CD14-positive monocyte (primary cell): ENCODE measurements at regions not wholly inside any gene's neighbourhood (a gene's known extent, or its start where the extent isn't known, plus 50 kb on each side); places are given as distances from the start of the nearest gene placed in this dataset.

Source experiments
- DNase-seq, 3 donors: peaks; one replicate each; pipeline ENCODE4 v3.0.0-alpha.2; 2011 to 2022
- H2AFZ ChIP-seq: 2 replicates; pipeline ENCODE4 v1.6.0; 2012; ENCODE audit warnings: mild to moderate bottlenecking, low read depth, low read length, inconsistent platforms; ENCODE audit not compliant: insufficient read depth, poor library complexity, severe bottlenecking
- H3K27ac ChIP-seq, 2 donors: 1 replicate in 1 of 2; 2 replicates in 1 of 2; pipeline ENCODE4 v1.5.1; 2012 to 2013; ENCODE audit warnings: low read length in 2 of 2, control low read depth in 1 of 2, inconsistent platforms in 1 of 2, low read depth in 1 of 2, mild to moderate bottlenecking in 1 of 2
- H3K27me3 ChIP-seq, 2 donors: one replicate each; pipeline versions ENCODE4 v1.6.0 to v1.6.1; 2011 to 2013; ENCODE audit warnings: low read length in 2 of 2; ENCODE audit not compliant: control insufficient read depth in 2 of 2, insufficient read depth in 2 of 2
- H3K36me3 ChIP-seq, 2 donors: replicated peaks in 1 of 2; 1 replicate in 1 of 2; 2 replicates in 1 of 2; pipeline versions ENCODE4 v1.5.1 to v1.6.1; 2012 to 2013; ENCODE audit warnings: low read length in 2 of 2, control low read depth in 1 of 2, inconsistent platforms in 1 of 2, mild to moderate bottlenecking in 1 of 2; ENCODE audit not compliant: insufficient read depth in 2 of 2, control insufficient read depth in 1 of 2
- H3K4me1 ChIP-seq, 2 donors: 1 replicate in 1 of 2; 2 replicates in 1 of 2; pipeline versions ENCODE4 v1.5.1 to v1.6.1; 2012 to 2013; ENCODE audit warnings: low read length in 2 of 2, control low read depth in 1 of 2, inconsistent platforms in 1 of 2, mild to moderate bottlenecking in 1 of 2, moderate library complexity in 1 of 2; ENCODE audit not compliant: insufficient read depth in 2 of 2, control insufficient read depth in 1 of 2
- H3K4me2 ChIP-seq: replicated peaks from 2 replicates; pipeline ENCODE3; 2012; ENCODE audit warnings: low read length, moderate library complexity, mild to moderate bottlenecking; ENCODE audit not compliant: poor library complexity, severe bottlenecking; ENCODE audit errors: extremely low read depth
- H3K4me3 ChIP-seq, 3 experiments: fragments of 200-600 bp in 1 of 3; sonication (generic) in 1 of 3; replicated peaks in 1 of 3; 1 replicate in 2 of 3; 2 replicates in 1 of 3; pipeline ENCODE4 v1.5.1; 2011 to 2013; ENCODE audit warnings: low read length in 3 of 3, mild to moderate bottlenecking in 3 of 3, control low read depth in 2 of 3, low read depth in 2 of 3, inconsistent platforms in 1 of 3, moderate library complexity in 1 of 3
- H3K79me2 ChIP-seq: 2 replicates; pipeline ENCODE4 v1.6.0; 2012; ENCODE audit warnings: mild to moderate bottlenecking, control low read depth, inconsistent platforms, low read length, moderate library complexity; ENCODE audit not compliant: insufficient read depth
- H3K9ac ChIP-seq: 2 replicates; pipeline ENCODE4 v1.6.0; 2017; ENCODE audit warnings: low read length, mild to moderate bottlenecking; ENCODE audit not compliant: insufficient read depth, poor library complexity, severe bottlenecking
- H3K9me3 ChIP-seq, 2 donors: replicated peaks in 1 of 2; 1 replicate in 1 of 2; 2 replicates in 1 of 2; pipeline versions ENCODE4 v1.5.1 to v1.6.1; 2012 to 2013; ENCODE audit warnings: low read length in 2 of 2, control low read depth in 1 of 2; ENCODE audit not compliant: control insufficient read depth in 1 of 2, insufficient read depth in 1 of 2
- H4K20me1 ChIP-seq: 2 replicates; pipeline ENCODE4 v1.6.0; 2012; ENCODE audit warnings: mild to moderate bottlenecking, low read length, control low read depth, moderate library complexity; ENCODE audit not compliant: insufficient read depth
- H3K27ac Mint-ChIP-seq, 7 donors: one replicate each; pipeline ENCODE4 v1.8.0; 2020; ENCODE audit warnings: mild to moderate bottlenecking in 7 of 7, mixed read lengths in 7 of 7, moderate library complexity in 6 of 7, inconsistent platforms in 2 of 7
- H3K27me3 Mint-ChIP-seq, 3 donors: one replicate each; pipeline ENCODE4 v1.8.0; 2021 to 2022; ENCODE audit warnings: low read depth in 3 of 3, mild to moderate bottlenecking in 3 of 3, mixed read lengths in 3 of 3, moderate library complexity in 3 of 3, inconsistent platforms in 1 of 3
- H3K36me3 Mint-ChIP-seq, 2 donors: one replicate each; pipeline ENCODE4 v1.8.0; 2020; ENCODE audit warnings: mixed read lengths in 2 of 2, inconsistent platforms in 1 of 2, mild to moderate bottlenecking in 1 of 2
- H3K4me1 Mint-ChIP-seq: one replicate; pipeline ENCODE4 v1.8.0; 2020; ENCODE audit warnings: mild to moderate bottlenecking, mixed read lengths
- H3K4me3 Mint-ChIP-seq, 2 donors: one replicate each; pipeline ENCODE4 v1.8.0; 2020; ENCODE audit warnings: mild to moderate bottlenecking in 2 of 2, mixed read lengths in 2 of 2, moderate library complexity in 1 of 2
- H3K9me3 Mint-ChIP-seq, 7 donors: one replicate each; pipeline ENCODE4 v1.8.0; 2020 to 2022; ENCODE audit warnings: mixed read lengths in 7 of 7, mild to moderate bottlenecking in 6 of 7, moderate library complexity in 6 of 7, inconsistent platforms in 2 of 7
- CTCF ChIP-seq: fragments of 200-600 bp; IDR thresholded peaks from one replicate; pipeline ENCODE4 v1.8.0; 2022; ENCODE audit warnings: antibody characterized with exemption, mild to moderate bottlenecking
- WGBS: methylation state at CpG from one replicate; pipeline ENCODE4 v1.1.5; 2013; ENCODE audit warnings: missing lambda C conversion rate; ENCODE audit not compliant: insufficient coverage; 5-methylcytosine and 5-hydroxymethylcytosine counted together
- intact Hi-C, 2 donors: fragments of 100-400 bp; cut with micrococcal nuclease; formaldehyde crosslinking; loops; one replicate each; pipeline versions ENCODE4 v1.15.0 to v1.15.1; 2023

- Histone ChIP-seq H3K4me3 (no peak overlapping the region), H3K27me3 (no peaks in the 10 kb centered on the region), H3K9ac (no peak overlapping the region), H3K79me2 (no peaks in the 10 kb centered on the region), H3K36me3 (no peaks in the 10 kb centered on the region), H2AFZ (no peak overlapping the region), H3K4me2 (no peak overlapping the region), H3K9me3 (no peaks in the 10 kb centered on the region), H3K27ac (no peak overlapping the region), H3K4me1 (no peaks in the 10 kb centered on the region), H4K20me1 (no peaks in the 10 kb centered on the region)
- H3K4me3 Mint-ChIP-seq: no peak overlapping the region
- no peak overlapping the region for H3K27ac Mint-ChIP-seq
- no CpG with 5 or more reads among the region's 2 CpGs for WGBS
- no peaks in the 10 kb centered on the region for H3K4me1 Mint-ChIP-seq
- H3K27me3 Mint-ChIP-seq: no peaks in the 10 kb centered on the region
- intact Hi-C loops: no loop called here
- peaks cover 0 to 5% (median 1%) of the 10 kb centered on the region in 7 donors for H3K9me3 Mint-ChIP-seq
- DNase-seq: no peak
- no peak for TF ChIP-seq CTCF
- no peaks in the 10 kb centered on the region for H3K36me3 Mint-ChIP-seq
Measured at GRCh38 chr3:79994397-79994796, 226.6 kb upstream of the ROBO1 start.

GRCh38 chr3:79986338-79986737, 218.5 kb upstream of the ROBO1 start:
- Histone ChIP-seq H3K4me1 (no peaks in the 10 kb centered on the region), H3K9me3 (peaks cover 0 to 3% of the 10 kb centered on the region in 2 donors), H3K9ac (no peak overlapping the region), H4K20me1 (no peaks in the 10 kb centered on the region), H3K27ac (no peak overlapping the region), H3K36me3 (no peaks in the 10 kb centered on the region), H3K27me3 (no peaks in the 10 kb centered on the region), H2AFZ (no peak overlapping the region), H3K79me2 (no peaks in the 10 kb centered on the region), H3K4me2 (no peak overlapping the region), H3K4me3 (no peak overlapping the region)
- intact Hi-C loops: no loop called here
- Mint-ChIP-seq H3K9me3 (peaks cover 1 to 6% (median 3%) of the 10 kb centered on the region in 7 donors), H3K36me3 (no peaks in the 10 kb centered on the region), H3K4me3 (no peak overlapping the region), H3K4me1 (no peaks in the 10 kb centered on the region), H3K27me3 (peaks cover 0 to 1% (median 0%) of the 10 kb centered on the region in 3 donors), H3K27ac (no peak overlapping the region)
- no peak for DNase-seq
- no peak for TF ChIP-seq CTCF
- 100% methylated on average over 1 of the region's 3 CpGs for WGBS
